ENCODE measurements at regions not wholly inside any gene's neighbourhood (a gene's known extent, or its start where the extent isn't known, plus 50 kb on each side); places are given as distances from the start of the nearest gene placed in this dataset.

DNA sequence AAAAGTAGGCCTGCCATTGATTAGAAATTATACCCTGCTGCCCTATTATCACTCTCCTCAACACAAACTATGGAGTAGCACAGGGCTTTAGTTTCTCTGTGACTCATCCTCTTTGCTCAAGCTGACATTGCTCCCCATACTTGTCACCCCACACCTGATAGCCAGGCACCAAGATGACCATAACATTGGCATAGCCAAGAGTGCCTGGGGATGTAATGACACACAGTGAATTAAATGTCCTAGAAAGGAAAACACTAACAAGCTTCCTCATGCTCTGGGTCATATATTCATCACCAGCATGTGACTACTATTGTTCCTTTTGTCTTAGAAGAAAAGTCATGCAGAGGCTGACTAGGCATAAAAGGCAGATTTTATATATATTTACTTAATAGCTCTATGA is 137.8 kb upstream of the RND3 start:
- TF ChIP-seq POLR2AphosphoS5 (IDR thresholded peaks at IDR 0.05) (no peak), POLR2A (IDR thresholded peaks at IDR 0.05) (no peak)
- TF ChIP-seq, protein P1, sequence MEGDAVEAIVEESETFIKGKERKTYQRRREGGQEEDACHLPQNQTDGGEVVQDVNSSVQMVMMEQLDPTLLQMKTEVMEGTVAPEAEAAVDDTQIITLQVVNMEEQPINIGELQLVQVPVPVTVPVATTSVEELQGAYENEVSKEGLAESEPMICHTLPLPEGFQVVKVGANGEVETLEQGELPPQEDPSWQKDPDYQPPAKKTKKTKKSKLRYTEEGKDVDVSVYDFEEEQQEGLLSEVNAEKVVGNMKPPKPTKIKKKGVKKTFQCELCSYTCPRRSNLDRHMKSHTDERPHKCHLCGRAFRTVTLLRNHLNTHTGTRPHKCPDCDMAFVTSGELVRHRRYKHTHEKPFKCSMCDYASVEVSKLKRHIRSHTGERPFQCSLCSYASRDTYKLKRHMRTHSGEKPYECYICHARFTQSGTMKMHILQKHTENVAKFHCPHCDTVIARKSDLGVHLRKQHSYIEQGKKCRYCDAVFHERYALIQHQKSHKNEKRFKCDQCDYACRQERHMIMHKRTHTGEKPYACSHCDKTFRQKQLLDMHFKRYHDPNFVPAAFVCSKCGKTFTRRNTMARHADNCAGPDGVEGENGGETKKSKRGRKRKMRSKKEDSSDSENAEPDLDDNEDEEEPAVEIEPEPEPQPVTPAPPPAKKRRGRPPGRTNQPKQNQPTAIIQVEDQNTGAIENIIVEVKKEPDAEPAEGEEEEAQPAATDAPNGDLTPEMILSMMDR (IDR thresholded peaks at IDR 0.05): no peak

Measured in prostate gland (tissue), 2 donors.